ENCODE measurements at regions not wholly inside any gene's neighbourhood (a gene's known extent, or its start where the extent isn't known, plus 50 kb on each side); places are given as distances from the start of the nearest gene placed in this dataset.
"Not testable (repeated sequence)": the region's sequence is repeated elsewhere in the genome, so short reads cannot be mapped to it uniquely, and the experiment has no call there.

DNA sequence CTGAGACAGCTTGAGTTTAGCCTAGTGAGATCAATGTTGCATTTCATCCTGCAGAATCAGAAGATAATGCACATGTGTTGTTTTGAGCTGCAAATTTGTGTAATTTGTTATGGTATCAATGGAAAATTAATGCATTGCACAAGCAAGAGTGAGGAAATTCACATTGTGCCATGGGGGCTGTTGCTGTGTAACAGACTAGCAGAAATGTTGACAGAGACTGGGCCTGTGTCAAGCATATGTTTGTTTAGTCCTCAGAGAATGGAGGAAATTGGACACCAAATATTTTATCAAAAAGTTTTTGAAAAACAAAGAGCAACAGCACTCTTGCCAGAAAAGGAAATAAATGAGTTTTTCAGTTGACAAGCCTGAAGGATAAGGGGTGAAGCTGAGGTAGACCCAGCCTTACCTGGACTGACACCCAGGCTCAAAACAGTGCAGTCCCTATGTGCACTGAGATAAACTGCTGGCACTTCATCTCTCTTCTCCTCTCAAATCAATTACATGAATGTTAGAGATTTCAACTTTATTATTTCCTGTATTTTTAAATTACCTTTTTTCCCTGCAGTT, 1150.0 kb downstream of the FSCB start:
- no peak for DNase-seq (ENCODE audit: extremely low read depth, insufficient read length)
- no peak overlapping the region for H3K4me3 ChIP-seq (replicated peaks; ENCODE audit: low read depth, low read length)
- no peaks in the 10 kb centered on the region for H3K36me3 ChIP-seq (ENCODE audit: control insufficient read depth, insufficient read depth, low read length)
- TF ChIP-seq, protein P1, sequence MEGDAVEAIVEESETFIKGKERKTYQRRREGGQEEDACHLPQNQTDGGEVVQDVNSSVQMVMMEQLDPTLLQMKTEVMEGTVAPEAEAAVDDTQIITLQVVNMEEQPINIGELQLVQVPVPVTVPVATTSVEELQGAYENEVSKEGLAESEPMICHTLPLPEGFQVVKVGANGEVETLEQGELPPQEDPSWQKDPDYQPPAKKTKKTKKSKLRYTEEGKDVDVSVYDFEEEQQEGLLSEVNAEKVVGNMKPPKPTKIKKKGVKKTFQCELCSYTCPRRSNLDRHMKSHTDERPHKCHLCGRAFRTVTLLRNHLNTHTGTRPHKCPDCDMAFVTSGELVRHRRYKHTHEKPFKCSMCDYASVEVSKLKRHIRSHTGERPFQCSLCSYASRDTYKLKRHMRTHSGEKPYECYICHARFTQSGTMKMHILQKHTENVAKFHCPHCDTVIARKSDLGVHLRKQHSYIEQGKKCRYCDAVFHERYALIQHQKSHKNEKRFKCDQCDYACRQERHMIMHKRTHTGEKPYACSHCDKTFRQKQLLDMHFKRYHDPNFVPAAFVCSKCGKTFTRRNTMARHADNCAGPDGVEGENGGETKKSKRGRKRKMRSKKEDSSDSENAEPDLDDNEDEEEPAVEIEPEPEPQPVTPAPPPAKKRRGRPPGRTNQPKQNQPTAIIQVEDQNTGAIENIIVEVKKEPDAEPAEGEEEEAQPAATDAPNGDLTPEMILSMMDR (IDR thresholded peaks at IDR 0.05; ENCODE audit: insufficient read depth, low read length, poor library complexity, severe bottlenecking): no peak
- no peaks in the 10 kb centered on the region for H3K27me3 ChIP-seq (replicated peaks; ENCODE audit: control insufficient read depth, insufficient read depth, low read length)

DNA sequence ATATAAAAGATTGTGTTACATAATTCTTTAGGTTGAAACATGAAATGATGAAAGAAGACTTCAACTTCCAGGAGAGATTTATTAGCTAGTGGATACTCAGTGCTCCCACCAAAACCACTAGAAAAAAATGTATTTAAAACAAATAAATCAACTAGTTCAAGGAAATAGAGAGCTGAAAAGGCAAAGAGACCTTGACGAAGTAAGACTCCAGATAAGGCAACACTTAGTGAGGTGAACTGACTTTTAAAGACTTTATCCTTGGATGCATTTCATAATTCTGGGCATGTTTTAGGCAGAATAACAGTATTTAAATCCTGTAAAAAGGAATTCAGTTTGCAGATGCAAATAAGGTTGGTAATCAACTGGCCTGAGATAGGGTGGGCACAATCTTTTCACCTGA, 1150.7 kb downstream of the FSCB start:
- Histone ChIP-seq H3K4me3 (replicated peaks; ENCODE audit: low read depth, low read length) (no peak overlapping the region), H3K36me3 (ENCODE audit: control insufficient read depth, insufficient read depth, low read length) (no peaks in the 10 kb centered on the region), H3K27me3 (replicated peaks; ENCODE audit: control insufficient read depth, insufficient read depth, low read length) (no peaks in the 10 kb centered on the region)
- DNase-seq (ENCODE audit: extremely low read depth, insufficient read length): no peak
- TF ChIP-seq, protein P1 (IDR thresholded peaks at IDR 0.05; ENCODE audit: insufficient read depth, low read length, poor library complexity, severe bottlenecking): no peak

DNA sequence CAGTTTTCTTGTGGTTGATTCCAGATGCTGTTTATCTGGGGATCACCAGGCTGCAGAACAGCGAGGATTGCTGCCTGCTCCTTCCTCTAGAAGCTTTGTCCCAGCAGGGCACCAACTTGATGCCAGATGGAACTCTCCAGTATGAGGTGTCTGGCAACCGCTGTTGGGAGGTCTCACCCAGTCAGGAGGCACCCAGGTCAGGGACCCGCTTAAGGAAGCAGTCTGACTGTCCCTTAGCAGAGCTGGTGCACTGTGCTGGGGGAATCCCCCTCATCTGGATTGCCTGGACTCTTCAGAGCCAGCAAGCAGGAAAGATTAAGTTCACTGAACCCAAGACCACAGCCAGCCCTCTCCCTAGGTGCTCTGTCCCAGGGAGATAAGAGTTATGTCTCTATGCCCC, 1165.2 kb downstream of the FSCB start:
- H3K4me3 ChIP-seq (replicated peaks; ENCODE audit: low read depth, low read length): no peak overlapping the region
- H3K36me3 ChIP-seq (ENCODE audit: control insufficient read depth, insufficient read depth, low read length): no peaks in the 10 kb centered on the region
- DNase-seq (ENCODE audit: extremely low read depth, insufficient read length): no peak
- TF ChIP-seq, protein P1 (IDR thresholded peaks at IDR 0.05; ENCODE audit: insufficient read depth, low read length, poor library complexity, severe bottlenecking): no peak
- H3K27me3 ChIP-seq (replicated peaks; ENCODE audit: control insufficient read depth, insufficient read depth, low read length): no peaks in the 10 kb centered on the region

DNA sequence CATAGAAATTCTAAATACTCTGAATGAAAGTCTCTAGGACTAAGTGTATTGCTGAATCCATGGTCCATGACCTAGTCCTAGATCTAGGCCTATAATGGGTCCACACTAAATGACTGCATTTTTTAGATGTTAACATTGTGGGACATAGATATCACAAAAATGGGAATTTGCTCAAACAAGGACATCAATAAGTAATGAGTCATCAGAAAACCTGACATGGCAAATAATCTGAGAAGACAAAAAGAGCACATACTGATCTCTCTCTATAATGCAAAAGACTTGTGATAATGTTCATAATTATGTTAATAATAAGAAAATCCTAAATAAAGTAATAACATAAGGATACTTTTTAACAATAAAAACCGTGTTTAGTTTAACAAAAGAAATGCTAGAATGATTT, 1168.4 kb downstream of the FSCB start:
- DNase-seq (ENCODE audit: extremely low read depth, insufficient read length): no peak
- no peaks in the 10 kb centered on the region for H3K27me3 ChIP-seq (replicated peaks; ENCODE audit: control insufficient read depth, insufficient read depth, low read length)
- TF ChIP-seq, protein P1 (IDR thresholded peaks at IDR 0.05; ENCODE audit: insufficient read depth, low read length, poor library complexity, severe bottlenecking): no peak

DNA sequence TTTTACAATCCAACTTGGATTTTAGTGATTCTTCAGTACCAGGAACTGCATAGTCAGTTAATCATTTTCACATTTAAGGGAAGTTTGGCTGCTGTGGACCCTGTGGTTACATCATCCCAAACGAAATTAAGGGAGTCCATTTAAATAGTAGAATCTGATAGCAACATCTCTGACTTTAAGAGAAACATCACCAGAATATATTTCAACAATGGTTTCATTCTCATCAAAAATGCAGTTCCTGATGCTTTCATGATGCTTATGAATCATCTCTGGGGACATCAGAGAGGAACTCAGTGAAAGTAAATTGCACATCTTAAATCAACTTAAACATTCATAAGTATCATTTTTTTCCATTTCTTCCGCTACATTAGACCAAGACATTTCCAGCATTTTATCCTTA, 1170.7 kb downstream of the FSCB start:
- Histone ChIP-seq H3K27me3 (replicated peaks; ENCODE audit: control insufficient read depth, insufficient read depth, low read length) (no peaks in the 10 kb centered on the region), H3K36me3 (ENCODE audit: control insufficient read depth, insufficient read depth, low read length) (no peaks in the 10 kb centered on the region), H3K4me3 (replicated peaks; ENCODE audit: low read depth, low read length) (no peak overlapping the region)
- TF ChIP-seq, protein P1 (IDR thresholded peaks at IDR 0.05; ENCODE audit: insufficient read depth, low read length, poor library complexity, severe bottlenecking): no peak
- DNase-seq (ENCODE audit: extremely low read depth, insufficient read length): no peak

More for the DNA sequence above, 1168.4 kb downstream of the FSCB start:
- Histone ChIP-seq H3K36me3 (ENCODE audit: control insufficient read depth, insufficient read depth, low read length) (no peaks in the 10 kb centered on the region), H3K4me3 (replicated peaks; ENCODE audit: low read depth, low read length) (no peak overlapping the region)

DNA sequence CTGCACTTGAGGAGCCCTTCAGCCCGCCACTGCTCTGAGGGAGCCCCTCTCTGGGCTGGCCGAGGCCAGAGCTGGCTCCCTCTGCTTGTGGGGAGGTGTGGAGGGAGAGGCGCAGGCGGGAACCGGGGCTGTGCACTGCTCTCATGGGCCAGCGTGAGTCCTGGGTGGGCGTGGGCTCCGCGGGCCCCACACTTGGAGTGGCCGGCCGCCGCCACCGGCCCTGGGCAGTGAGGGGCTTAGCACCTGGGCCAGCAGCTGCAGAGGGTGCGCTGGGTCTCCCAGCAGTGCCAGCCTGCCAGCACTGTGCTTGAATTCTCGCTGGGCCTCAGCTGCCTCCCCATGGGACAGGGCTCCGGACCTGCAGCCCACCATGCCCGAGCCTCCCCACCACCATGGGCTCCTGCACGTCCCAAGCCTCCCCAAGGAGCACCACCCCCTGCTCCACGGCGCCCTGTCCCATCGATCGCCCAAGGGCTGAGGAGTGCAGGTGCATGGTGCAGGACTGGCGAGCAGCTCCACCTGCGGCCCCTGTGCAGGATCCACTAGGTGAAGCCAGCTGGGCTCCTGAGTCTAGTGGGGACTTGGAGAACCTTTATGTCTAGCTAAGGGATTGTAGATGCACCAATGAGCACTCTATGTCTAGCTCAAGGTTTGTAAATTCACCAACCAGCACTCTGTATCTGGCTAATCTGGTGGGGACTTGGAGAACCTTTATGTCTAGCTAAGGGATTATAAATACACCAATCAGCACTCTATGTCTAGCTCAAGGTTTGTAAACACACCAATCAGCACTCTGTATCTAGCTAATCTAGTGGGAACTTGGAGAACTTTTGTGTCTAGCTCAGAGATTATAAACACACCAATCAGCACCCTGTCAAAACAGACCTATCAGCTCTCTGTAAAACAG, 1180.3 kb downstream of the FSCB start:
- not testable (repeated sequence) for H3K36me3 ChIP-seq (ENCODE audit: control insufficient read depth, insufficient read depth, low read length); H3K4me3 ChIP-seq (replicated peaks; ENCODE audit: low read depth, low read length); H3K27me3 ChIP-seq (replicated peaks; ENCODE audit: control insufficient read depth, insufficient read depth, low read length); DNase-seq (ENCODE audit: extremely low read depth, insufficient read length)

Data from GM06990 (cell line).